GM12873 (cell line): ENCODE measurements at regions not wholly inside any gene's neighbourhood (a gene's known extent, or its start where the extent isn't known, plus 50 kb on each side); places are given as distances from the start of the nearest gene placed in this dataset.

ENCODE experiments used
- TF ChIP-seq, protein P1 (sequence below): IDR thresholded peaks from 2 replicates; pipeline ENCODE4 v1.5.1; 2012; ENCODE audit warnings: low read depth, mild to moderate bottlenecking, moderate library complexity, low read length, control low read depth; ENCODE audit not compliant: insufficient read depth; ENCODE audit errors: missing control alignments

DNA sequence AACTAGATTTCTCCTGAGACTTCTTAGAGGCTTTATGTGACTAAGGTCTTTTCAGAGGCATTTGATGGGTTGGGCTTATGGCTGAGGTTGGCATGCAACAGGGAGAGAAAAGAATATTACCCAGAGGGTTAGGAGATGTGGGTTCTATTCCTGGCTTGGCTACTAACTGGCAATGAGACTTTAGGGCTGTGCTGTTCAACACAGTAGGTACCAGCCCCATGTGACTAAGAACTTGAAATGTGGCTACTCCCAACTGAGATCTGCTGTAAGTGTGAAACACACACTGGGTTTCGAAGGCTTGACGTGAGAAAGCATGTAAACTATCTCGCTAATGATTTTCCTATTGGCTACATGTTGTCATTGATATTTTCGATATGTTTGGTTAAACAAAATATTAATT is 324.9 kb upstream of the SLC14A2 start:
- TF ChIP-seq, protein P1, sequence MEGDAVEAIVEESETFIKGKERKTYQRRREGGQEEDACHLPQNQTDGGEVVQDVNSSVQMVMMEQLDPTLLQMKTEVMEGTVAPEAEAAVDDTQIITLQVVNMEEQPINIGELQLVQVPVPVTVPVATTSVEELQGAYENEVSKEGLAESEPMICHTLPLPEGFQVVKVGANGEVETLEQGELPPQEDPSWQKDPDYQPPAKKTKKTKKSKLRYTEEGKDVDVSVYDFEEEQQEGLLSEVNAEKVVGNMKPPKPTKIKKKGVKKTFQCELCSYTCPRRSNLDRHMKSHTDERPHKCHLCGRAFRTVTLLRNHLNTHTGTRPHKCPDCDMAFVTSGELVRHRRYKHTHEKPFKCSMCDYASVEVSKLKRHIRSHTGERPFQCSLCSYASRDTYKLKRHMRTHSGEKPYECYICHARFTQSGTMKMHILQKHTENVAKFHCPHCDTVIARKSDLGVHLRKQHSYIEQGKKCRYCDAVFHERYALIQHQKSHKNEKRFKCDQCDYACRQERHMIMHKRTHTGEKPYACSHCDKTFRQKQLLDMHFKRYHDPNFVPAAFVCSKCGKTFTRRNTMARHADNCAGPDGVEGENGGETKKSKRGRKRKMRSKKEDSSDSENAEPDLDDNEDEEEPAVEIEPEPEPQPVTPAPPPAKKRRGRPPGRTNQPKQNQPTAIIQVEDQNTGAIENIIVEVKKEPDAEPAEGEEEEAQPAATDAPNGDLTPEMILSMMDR = no peak

DNA sequence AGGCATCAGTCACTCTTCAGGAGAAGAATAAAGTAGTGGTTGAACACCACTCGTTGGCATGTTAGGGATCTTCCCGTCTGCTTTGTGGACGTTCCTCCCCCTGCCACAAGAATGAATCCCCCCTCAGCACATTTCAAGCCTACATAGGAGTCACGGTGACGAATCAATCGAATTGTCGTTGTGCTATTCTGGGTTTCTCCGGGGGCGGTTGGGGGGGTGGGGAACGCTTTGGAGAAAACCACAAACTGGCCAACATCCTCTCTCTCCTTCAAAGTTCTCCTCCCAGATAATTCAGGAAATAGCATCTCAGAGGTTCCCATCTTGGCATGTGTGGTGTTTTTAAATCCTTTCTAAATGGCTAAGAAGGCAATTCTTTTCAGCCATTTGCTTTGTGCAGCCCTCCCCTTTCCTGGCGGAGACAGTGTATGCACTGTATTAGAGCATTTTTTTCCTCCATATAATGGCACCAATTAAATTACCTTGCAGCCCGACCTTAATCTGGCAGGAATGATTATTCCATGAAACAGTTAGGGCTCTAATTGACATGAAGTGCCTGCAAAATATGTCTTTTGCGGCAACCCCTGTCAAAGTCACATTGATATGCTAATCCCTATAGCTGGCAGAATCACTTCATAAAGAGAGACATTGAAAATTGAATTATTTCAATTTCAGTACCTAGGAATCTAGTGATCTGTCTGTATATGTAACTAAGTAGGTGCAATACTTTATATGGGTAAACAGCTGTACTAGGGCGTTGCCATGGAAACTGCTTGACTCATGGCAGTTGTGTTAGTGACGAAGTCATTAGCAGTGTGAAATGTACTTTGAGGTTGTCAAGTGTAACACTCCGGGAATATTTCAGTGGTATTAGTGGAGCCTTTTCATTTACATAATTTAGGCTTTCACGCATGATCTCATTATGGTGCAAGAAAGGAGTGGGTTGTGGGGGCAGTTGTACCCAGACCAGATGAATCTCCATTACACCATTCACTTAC is 323.4 kb upstream of the SLC14A2 start:
- TF ChIP-seq, protein P1 = no peak

DNA sequence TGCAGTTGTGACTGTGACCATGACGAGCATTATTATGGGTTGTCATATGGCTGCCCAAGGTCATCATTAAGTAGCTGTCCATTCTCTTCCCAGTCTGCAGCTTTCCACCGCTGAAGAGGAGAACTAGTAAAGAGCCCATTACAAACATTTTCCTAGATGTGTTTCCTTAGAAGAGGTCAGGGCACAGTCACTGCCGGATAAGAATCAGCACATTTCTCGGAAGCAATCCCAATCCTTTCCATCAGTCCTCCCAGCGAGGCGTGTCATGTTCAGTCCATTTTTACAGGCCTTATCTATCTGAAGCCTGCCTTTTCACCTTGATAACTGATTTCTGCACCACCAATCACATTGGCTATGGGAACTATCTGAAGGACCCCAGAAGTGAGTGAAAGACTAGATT is 319.9 kb upstream of the SLC14A2 start:
- TF ChIP-seq, protein P1 = no peak

DNA sequence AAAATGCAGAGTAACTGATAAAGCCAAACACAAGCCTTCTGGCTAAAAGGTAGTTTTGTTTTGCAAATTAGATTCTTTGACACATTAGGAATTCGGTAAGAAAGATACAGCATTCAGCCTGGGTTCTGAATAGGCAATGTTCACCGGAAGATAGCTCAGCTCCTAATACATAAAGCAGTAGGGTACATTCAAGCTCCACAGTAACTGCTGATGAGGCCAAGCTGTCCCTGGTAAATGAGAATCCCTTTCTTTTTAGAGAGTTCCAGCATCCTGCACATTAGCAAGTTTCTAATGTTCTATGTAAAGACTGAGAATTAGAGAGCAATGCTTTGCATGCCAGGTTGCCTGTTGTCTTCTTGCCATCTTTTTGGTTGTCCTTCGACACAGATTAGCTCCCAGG is 316.3 kb upstream of the SLC14A2 start:
- TF ChIP-seq, protein P1 = no peak

DNA sequence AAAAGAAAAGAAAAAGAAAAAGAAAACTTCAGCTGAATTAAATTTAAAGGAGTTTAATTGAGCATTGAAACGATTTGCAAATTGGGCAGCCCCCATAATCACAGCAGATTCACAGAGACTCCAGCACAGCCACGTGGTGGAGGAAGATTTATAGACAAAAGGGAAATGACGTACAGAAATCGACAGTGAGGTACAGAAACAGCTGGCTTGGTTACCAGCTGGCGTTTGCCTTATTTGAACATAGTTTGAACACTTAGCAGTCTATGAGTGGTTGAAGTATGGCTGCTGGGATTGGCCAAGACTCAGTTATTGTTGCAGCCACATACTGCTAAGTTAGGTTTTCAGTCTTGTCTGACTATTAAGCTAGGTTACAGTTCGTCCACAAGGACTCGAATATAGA is 312.2 kb upstream of the SLC14A2 start:
- TF ChIP-seq, protein P1 = no peak

DNA sequence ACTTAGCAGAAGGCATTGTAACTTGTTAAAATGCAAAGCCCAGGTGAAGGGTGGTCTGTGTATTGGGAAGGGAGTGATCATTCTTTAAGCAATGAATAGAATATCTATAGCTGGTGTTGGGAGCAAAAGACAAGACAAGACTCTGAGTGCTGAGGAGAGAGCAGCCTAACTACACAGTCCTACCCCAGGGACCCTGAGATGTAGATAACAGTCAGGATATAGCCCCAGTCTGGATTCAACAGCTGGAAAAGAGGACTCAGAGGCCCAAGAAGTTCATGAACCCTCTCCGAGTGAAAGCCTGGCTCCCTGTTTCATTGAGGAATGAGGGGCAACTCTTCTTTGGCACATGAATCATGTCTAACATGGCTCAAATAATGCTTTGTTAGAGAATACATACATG is 310.7 kb upstream of the SLC14A2 start:
- TF ChIP-seq, protein P1 = no peak

DNA sequence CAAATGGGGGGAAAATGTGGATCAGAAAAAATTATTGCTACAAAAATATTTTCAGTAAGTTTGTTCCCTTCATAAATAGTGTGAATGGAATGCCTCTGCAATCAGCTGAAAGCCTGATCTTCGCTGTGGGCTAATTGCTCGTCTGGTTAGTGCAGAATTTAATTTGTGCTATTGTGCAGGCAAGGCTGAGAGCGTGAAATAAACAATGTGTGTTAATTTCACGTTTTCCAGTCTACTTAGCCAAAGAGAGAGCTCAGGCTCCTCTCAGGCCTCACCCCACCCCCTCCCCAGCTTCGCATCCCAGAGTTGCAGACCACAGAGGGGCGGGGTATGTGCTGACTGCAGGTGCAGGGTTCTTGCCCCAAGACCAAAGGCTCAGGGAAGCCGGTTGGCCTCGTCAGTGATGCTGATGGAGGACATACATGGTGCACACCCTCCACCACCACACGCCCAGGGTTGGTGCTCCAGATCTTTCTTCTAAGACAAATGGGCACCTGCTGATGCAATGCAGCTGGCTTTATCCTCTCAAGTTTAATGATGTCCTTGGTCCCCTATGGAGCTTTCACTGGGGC is 302.6 kb upstream of the SLC14A2 start:
- TF ChIP-seq, protein P1 = no peak
